ENCODE measurements at regions not wholly inside any gene's neighbourhood (a gene's known extent, or its start where the extent isn't known, plus 50 kb on each side); places are given as distances from the start of the nearest gene placed in this dataset.

DNA sequence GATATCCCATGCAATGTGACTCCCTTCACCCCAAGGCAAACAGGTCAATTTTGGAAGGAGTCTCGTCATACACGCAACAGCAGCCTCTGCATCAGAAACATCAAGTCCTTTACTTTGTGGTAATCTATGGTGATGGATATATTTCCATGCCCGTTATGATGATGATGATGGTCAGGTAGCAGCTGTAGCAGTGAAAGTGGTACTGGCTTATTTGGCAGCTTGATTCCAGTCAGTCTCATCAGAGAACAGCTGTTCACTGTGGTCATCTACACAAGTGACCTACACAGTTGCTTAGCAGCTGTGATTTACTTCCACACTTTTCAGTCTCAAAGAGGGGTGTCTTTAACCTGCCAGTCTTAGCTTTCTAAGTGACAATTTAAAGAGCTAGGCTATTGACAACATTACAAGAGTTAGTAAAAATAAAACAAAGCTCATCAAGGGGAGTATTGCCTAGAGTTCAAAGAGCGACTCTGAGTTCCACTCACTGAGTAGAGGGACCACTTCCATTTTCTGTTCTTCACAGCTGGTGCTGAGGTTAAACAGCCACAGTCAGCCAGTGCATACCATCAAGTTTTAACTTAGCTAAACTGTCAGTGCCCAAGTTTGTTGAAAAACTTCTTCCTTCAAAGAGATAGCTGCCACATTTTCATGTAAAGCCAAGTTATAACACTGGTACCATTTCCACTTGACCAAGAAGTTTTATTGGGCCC is 587.4 kb upstream of the KCNMB2 start:
- no peak for DNase-seq (ENCODE audit: low read depth in 2 of 2, low spot score in 1 of 2)

DNA sequence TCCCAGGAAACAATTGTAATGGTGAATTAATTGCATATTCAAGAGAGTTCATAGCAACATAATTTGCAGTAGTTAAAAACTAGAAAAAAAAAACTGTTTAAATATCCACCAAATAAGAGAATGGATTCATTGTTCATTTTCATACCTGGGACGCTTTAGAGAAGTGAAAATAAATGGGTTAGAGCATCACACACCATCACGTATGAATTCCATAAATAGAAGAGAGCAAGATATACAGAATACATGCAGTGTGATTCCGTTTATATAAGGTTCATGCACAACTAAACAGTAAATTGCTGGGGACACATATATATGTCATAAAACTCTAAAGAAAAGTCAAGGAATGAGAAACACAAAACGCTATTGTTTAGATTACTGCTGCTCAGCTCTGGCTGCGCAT is 577.0 kb upstream of the KCNMB2 start:
- DNase-seq (ENCODE audit: low read depth in 2 of 2, low spot score in 1 of 2): no peak

GRCh38 chr3:177960014-177960413 is 576.2 kb upstream of the KCNMB2 start:
- no peak for DNase-seq (ENCODE audit: low read depth in 2 of 2, low spot score in 1 of 2)

- DNase-seq (ENCODE audit: low read depth in 2 of 2, low spot score in 1 of 2): no peak
Observed at GRCh38 chr3:177960722-177961121, 575.5 kb upstream of the KCNMB2 start.

GRCh38 chr3:177961784-177962183 is 574.5 kb upstream of the KCNMB2 start:
- no peak for DNase-seq (ENCODE audit: low read depth in 2 of 2, low spot score in 1 of 2)

DNA sequence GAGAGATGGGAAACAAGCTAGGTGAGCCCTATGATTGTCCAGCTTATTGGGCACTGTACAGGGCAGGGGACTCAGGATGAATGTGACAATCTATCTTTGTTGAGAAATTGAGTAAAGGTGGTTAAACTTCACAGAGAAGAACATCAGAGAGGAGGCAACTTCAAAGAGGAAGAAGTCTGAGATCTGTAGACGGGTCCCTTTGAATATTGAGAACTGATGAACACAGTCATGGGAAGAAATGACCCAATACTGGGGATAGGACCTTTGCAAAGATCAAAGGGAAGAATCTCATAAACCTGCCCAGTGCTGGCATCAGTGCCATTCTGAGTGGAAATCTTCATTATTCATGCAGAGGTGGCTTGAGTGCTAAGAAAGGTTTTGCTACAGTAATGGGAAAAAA is 569.7 kb upstream of the KCNMB2 start:
- no peak for DNase-seq (ENCODE audit: low read depth in 2 of 2, low spot score in 1 of 2)

DNA sequence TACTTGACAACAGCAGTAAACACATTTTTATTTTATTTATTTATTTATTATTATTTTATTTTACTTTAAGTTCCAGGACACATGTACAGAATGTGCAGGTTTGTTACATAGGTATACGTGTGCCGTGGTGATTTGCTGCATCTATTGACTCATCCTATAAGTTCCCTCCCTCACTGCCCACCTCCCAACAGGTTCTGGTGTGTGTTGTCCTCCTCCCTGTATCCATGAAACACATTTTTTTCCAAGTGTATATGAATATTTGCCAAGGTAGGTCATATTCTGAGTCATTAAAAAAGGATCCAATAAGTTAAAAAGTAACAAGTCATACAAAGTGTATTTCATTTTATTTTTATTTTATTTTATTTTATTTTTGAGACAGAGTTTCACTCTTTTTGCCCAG is 567.3 kb upstream of the KCNMB2 start:
- DNase-seq (ENCODE audit: low read depth in 2 of 2, low spot score in 1 of 2): no peak

DNA sequence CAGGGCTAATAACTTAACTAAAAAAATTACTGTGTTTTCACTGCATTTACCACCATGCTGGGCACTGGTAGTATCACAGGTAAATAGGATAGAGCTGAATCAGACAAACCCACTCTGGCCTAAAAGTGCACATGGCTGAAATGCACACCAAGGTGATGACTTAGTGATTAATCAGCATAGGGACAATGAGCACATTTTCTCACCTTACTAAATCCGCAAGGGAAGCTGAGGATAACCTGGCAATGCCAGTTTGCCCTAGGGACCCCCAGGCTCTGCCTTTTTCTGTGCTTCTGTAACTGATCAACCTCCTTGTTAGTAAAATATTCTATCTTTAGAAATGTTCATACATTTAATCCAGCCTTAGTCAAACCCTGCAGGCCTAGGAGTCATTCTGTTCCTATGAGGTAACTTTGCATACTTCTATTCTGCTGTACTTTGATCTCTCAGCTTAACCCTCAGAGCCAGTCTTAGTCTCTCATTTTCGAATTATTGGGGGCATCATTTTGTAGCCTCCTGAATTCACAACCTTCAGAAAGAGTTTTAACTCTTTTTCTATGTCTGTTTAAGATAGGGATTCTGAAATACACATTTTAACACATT is 562.9 kb upstream of the KCNMB2 start:
- DNase-seq (ENCODE audit: low read depth in 2 of 2, low spot score in 1 of 2): no peak

DNA sequence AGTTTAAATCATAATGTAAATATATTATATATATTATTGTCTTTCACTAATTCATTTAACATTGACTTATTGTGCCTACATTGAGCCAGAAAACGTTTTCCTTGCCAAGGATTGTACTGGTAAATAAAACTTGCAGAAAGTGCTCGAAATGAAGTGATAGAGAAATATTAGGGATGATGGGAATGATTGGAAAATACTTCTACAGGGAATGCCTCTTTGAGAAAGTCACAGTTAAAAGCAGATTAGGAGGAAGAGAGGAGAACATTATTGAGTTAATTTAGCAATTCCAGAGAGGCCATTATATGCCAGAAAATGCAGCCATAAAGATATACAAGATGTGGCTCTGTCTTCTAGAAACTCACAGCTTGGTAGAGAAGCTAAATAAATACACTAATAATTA is 560.0 kb upstream of the KCNMB2 start:
- no peak for DNase-seq (ENCODE audit: low read depth in 2 of 2, low spot score in 1 of 2)

DNA sequence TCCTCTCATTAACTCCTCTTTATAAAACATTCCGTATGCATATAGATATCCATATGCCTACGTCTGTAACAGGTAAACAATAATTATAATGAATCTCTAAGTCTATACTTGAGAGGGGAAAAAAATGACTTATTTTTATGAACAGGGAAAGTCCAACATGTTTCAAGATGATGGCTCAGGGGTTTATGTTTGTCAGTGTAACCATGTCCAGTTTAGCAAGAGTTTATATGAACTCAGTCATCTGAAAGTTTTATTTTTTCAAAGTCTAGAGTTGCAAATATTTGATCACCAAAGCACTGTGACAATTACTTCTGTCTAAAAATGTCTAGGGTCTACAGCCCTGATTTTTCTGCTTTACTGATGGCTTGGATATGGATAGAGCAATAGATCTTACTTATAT is 559.4 kb upstream of the KCNMB2 start:
- no peak for DNase-seq (ENCODE audit: low read depth in 2 of 2, low spot score in 1 of 2)

DNA sequence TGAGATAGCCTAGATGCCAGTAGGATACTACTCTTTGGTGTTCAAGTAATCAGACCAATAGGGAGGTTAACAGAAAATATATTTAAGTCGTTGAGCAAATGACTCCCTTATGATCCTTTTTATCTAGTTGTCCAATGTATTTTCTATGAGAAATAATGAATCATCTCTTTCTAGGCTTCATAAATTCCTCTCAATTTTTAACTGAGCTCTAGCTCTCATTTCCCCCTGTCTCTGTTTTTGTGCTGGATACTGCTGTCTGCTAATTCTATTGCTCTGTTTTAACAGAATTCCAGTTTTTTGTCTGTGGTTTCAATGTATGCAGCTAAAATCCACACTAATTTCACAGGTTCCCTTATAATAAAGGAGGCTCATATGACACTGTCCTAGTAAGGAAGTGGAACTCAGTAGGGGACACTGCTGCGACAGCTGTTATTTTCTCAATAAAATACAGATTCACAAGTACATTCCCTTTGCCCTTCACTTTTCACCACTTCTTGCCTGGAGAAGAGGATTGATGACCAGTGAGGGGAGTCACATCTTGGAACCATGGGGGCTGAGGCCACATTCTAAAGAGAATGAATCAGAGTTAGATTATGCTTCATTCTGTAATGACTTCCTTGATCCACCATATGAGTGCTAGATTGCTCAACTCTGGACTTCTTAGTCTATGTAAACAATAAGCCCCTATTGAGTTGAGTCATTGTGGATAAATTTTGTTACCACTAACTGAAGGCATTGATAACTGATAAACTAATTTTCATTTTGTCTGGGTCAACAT is 558.7 kb upstream of the KCNMB2 start:
- no peak for DNase-seq (ENCODE audit: low read depth in 2 of 2, low spot score in 1 of 2)

GRCh38 chr3:177978946-177979345 is 557.3 kb upstream of the KCNMB2 start:
- no peak for DNase-seq (ENCODE audit: low read depth in 2 of 2, low spot score in 1 of 2)

DNA sequence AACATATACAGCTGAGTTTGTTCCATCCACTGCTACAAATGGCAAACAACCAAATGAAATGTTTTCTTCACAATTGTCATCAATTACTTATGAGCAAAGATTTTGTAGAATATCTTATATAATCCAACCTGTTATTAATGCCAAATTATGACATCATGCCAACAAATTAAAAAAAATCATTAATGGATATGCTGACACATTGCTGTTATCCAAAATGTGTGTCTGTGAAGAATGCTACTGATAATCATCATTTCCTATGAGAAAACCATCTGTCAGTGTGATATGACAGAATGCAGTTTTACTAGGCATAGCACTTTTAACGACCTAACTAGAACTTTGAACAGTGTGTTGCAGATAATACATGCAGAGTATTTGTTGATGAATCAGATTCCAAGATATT is 556.5 kb upstream of the KCNMB2 start:
- DNase-seq (ENCODE audit: low read depth in 2 of 2, low spot score in 1 of 2): no peak

GRCh38 chr3:177981576-177981975 is 554.7 kb upstream of the KCNMB2 start:
- no peak for DNase-seq (ENCODE audit: low read depth in 2 of 2, low spot score in 1 of 2)

DNA sequence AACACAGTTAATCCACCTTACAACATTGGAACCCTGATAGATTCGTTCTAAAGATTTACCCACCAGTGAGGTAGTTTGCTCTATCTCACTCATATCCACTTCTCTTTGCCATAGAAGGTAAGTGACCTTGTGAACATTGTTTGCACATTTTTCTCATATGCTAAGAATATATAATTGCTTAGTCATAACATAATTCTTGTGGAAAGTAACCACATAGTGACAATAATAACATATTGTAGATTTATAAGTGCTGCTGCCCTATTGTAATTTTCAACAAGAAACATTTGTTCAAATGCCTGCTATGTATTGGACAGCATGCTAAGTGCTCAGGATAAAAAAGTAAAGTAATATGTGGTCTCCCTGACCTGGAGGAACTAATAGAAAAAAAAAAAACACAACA is 554.2 kb upstream of the KCNMB2 start:
- DNase-seq (ENCODE audit: low read depth in 2 of 2, low spot score in 1 of 2): no peak

DNA sequence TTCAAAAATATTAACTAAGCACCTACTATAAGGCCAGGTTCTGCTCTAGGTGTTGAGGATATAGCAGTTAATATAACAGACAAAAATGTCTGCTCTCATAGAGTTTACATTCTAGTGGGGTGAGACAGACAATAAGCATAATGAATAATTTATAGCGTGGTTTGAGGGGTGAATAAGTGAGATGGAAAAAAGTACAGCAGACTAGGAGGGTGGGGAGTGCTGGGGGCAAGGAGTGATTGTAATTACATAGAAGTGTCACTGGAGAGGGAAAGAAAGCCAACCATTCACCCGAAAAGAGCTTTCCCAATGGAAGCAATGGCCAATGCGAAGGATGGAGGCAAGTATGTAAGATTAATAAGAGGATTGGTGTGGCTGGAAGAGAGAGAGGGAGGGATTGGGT is 552.9 kb upstream of the KCNMB2 start:
- no peak for DNase-seq (ENCODE audit: low read depth in 2 of 2, low spot score in 1 of 2)

DNA sequence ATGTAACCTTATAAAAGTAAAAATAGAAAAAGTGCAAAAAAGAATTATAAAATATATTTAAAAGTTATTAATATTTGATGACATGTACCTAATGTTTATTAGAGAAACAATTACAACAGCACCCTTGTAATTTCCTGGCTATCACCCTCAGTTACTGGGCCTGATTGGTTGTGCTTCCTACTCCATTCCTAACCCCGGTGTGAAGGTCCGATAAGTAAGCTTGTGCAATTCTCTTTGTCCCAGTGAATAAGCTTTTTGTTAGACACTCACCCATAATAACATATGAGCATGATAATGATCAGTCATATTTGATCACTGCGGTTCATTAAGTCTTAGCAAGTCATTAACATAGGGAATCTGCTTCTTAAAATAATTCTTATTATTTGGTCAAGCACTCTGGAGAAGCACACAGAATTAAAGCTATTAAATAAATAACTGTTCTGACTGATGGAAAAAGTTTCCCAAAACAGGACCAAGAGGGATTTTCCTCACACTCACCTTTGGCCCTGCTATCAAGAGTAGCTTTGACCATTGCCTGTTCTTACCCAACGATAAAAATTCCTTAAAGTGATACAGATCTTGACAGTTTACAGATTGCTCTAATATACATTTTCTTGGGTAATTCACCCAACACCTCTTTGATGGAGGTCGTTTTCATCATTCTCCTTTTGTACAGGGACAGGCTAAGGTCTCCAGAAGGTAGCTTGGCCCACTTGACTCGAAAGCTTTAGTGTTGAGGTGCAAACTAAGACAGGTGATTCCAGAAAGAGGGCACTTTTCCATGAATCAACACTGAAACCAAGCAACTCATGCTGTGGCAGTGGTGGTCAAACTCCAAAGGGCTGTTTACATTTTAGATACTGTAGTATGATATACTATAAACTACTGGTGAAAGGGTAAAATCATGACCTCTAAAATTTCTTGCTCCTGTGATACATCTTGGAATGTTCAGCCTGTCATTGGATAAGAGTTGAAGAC is 543.0 kb upstream of the KCNMB2 start:
- no peak for DNase-seq (ENCODE audit: low read depth in 2 of 2, low spot score in 1 of 2)

GRCh38 chr3:177994976-177995375 is 541.3 kb upstream of the KCNMB2 start:
- no peak for DNase-seq (ENCODE audit: low read depth in 2 of 2, low spot score in 1 of 2)

GRCh38 chr3:177995381-177996085 is 540.7 kb upstream of the KCNMB2 start:
- no peak for DNase-seq (ENCODE audit: low read depth in 2 of 2, low spot score in 1 of 2)

DNA sequence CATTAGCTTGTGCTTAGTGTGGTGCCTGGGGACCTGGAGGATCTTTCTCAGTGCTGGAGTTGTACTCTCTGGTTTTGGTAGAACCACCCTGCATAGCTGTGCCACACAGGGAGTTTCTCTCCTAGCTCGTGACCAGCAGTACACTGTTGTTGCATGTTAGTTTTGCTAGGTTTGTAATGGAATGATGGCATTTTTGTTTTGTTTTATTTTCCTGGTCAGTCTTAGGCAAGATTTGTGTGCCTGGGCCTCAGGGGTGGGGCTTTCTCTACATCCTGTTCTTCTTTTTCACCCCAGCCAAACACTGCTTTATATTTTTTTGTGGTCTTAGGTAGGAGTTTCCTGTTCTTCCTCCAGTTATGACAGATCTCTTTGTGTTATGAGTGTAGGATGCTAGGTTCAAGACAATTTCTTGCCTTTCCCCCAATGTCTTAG is 534.5 kb upstream of the KCNMB2 start:
- no peak for DNase-seq (ENCODE audit: low read depth in 2 of 2, low spot score in 1 of 2)

- DNase-seq (ENCODE audit: low read depth in 2 of 2, low spot score in 1 of 2): no peak
Observed at GRCh38 chr3:178002113-178002512, 534.1 kb upstream of the KCNMB2 start.
